IMR-90 (cell line): ENCODE measurements at regions not wholly inside any gene's neighbourhood (a gene's known extent, or its start where the extent isn't known, plus 50 kb on each side); places are given as distances from the start of the nearest gene placed in this dataset.

Experiments used
- ATAC-seq: fragments of 200-7000 bp; cut with Tn5 transposase; 2 replicates; pipeline ENCODE4 v1.9.1; 2020; ENCODE audit warnings: low read depth, mild to moderate bottlenecking, moderate library complexity
- BruUV-seq: library from RNA; stranded (reverse); fragments of 400-500 nt; replicated peaks from 2 replicates; lab custom pipeline; 2021; lab: Mats Ljungman, UMichigan
- CTCF ChIA-PET: fragments of 300-600 bp; formaldehyde crosslinking; extraction: SDS; loops from one replicate; lab custom pipeline; 2021; ENCODE audit warnings: antibody characterized with exemption; lab: Yijun Ruan, JAX
- POLR2A ChIA-PET: fragments of 300-600 bp; sonication (Branson Sonifier 250); formaldehyde crosslinking; loops from one replicate; lab custom pipeline; 2022; ENCODE audit warnings: antibody characterized with exemption; ENCODE audit not compliant: unreplicated experiment; lab: Charles Lee
- DNase-seq: peaks from one replicate; pipeline ENCODE4 v3.0.0; 2013
- H2AFZ ChIP-seq: replicated peaks from 2 replicates; pipeline ENCODE3; 2013; ENCODE audit warnings: low read length, mild to moderate bottlenecking; ENCODE audit not compliant: poor library complexity
- H2AK5ac ChIP-seq: 2 replicates; pipeline ENCODE4 v1.6.1; 2013; ENCODE audit warnings: low read depth, low read length, inconsistent platforms
- H2AK9ac ChIP-seq: replicated peaks from 2 replicates; pipeline ENCODE3; 2013; ENCODE audit warnings: mild to moderate bottlenecking, low read depth, low read length, moderate library complexity; ENCODE audit not compliant: poor library complexity
- H2BK120ac ChIP-seq: 2 replicates; pipeline ENCODE4 v1.6.1; 2013; ENCODE audit warnings: low read depth, low read length, inconsistent platforms
- H2BK15ac ChIP-seq: 3 replicates; pipeline ENCODE4 v1.6.1; 2013; ENCODE audit warnings: low read depth, low read length, inconsistent platforms
- H2BK20ac ChIP-seq: 2 replicates; pipeline ENCODE4 v1.6.1; 2013; ENCODE audit warnings: low read depth, mild to moderate bottlenecking, inconsistent platforms, low read length, moderate library complexity
- H2BK5ac ChIP-seq: 2 replicates; pipeline ENCODE4 v1.6.1; 2013; ENCODE audit warnings: mild to moderate bottlenecking, low read depth, low read length, inconsistent platforms; ENCODE audit not compliant: poor library complexity, severe bottlenecking
- H3K14ac ChIP-seq: replicated peaks from 2 replicates; pipeline ENCODE4 v1.6.1; 2013; ENCODE audit warnings: low read depth, low read length, inconsistent platforms
- H3K18ac ChIP-seq: 2 replicates; pipeline ENCODE4 v1.6.1; 2013; ENCODE audit warnings: low read depth, low read length, control low read depth
- H3K23ac ChIP-seq: 2 replicates; pipeline ENCODE4 v1.6.1; 2013; ENCODE audit warnings: low read depth, low read length, inconsistent platforms
- H3K27ac ChIP-seq: 2 replicates; pipeline ENCODE4 v1.5.1; 2013; ENCODE audit warnings: mild to moderate bottlenecking, control low read depth, low read length; ENCODE audit not compliant: insufficient read depth
- H3K27me3 ChIP-seq: 2 replicates; pipeline ENCODE4 v1.6.1; 2013; ENCODE audit warnings: low read length; ENCODE audit not compliant: control insufficient read depth, insufficient read depth
- H3K36me3 ChIP-seq: 2 replicates; pipeline ENCODE4 v1.6.1; 2013; ENCODE audit warnings: low read length, mixed read lengths; ENCODE audit not compliant: control insufficient read depth, insufficient read depth
- H3K4ac ChIP-seq: 2 replicates; pipeline ENCODE4 v1.6.1; 2013; ENCODE audit warnings: low read depth, low read length, inconsistent platforms
- H3K4me1 ChIP-seq: 2 replicates; pipeline ENCODE4 v1.6.1; 2013; ENCODE audit warnings: low read length, mixed read lengths; ENCODE audit not compliant: control insufficient read depth, insufficient read depth
- H3K4me2 ChIP-seq: 2 replicates; pipeline ENCODE4 v1.6.1; 2013; ENCODE audit warnings: low read depth, mild to moderate bottlenecking, control low read depth, low read length, moderate library complexity
- H3K4me3 ChIP-seq: 2 replicates; pipeline ENCODE4 v1.5.1; 2013; ENCODE audit warnings: low read depth, mild to moderate bottlenecking, control low read depth, low read length, moderate library complexity; ENCODE audit not compliant: insufficient read depth
- H3K56ac ChIP-seq: 2 replicates; pipeline ENCODE4 v1.6.1; 2013; ENCODE audit warnings: low read length, inconsistent platforms; ENCODE audit not compliant: insufficient read depth; ENCODE audit errors: extremely low read depth
- H3K79me1 ChIP-seq, 2 experiments: 2 replicates each; pipeline ENCODE4 v1.6.1; 2013; ENCODE audit warnings: low read length in 2 of 2, inconsistent platforms in 1 of 2, low read depth in 1 of 2
- H3K9ac ChIP-seq: 2 replicates; pipeline ENCODE4 v1.6.1; 2013; ENCODE audit warnings: low read depth, low read length, control low read depth
- H3K9me1 ChIP-seq: 2 replicates; pipeline ENCODE4 v1.6.1; 2013; ENCODE audit warnings: low read length, inconsistent platforms; ENCODE audit not compliant: insufficient read depth
- H3K9me3 ChIP-seq: 2 replicates; pipeline ENCODE4 v1.6.1; 2013; ENCODE audit warnings: low read length; ENCODE audit not compliant: control insufficient read depth, insufficient read depth
- H4K20me1 ChIP-seq: 2 replicates; pipeline ENCODE4 v1.6.1; 2013; ENCODE audit warnings: low read length, inconsistent platforms; ENCODE audit not compliant: insufficient read depth
- H4K5ac ChIP-seq: 2 replicates; pipeline ENCODE4 v1.6.1; 2013; ENCODE audit warnings: mild to moderate bottlenecking, low read depth, low read length, control low read depth
- H4K8ac ChIP-seq, 2 experiments: 2 replicates each; pipeline ENCODE4 v1.6.1; 2013; ENCODE audit warnings: low read depth in 2 of 2, low read length in 2 of 2, control low read depth in 1 of 2, inconsistent platforms in 1 of 2
- H4K91ac ChIP-seq: 2 replicates; pipeline ENCODE4 v1.6.1; 2013; ENCODE audit warnings: low read depth, low read length, inconsistent platforms; ENCODE audit not compliant: insufficient read depth
- BHLHE40 ChIP-seq: fragments of 150-350 bp; IDR thresholded peaks from 2 replicates; pipeline ENCODE4 v1.6.1; 2016; ENCODE audit warnings: mild to moderate bottlenecking, low read depth, low read length
- CEBPB ChIP-seq: IDR thresholded peaks from 2 replicates; pipeline ENCODE4 v1.6.1; 2012; ENCODE audit warnings: low read depth, low read length, improper control_type of control experiment
- CHD1 ChIP-seq: IDR thresholded peaks from 2 replicates; pipeline ENCODE4 v1.6.1; 2012; ENCODE audit warnings: low read depth, low read length, improper control_type of control experiment
- CTCF ChIP-seq: conservative IDR thresholded peaks from 2 replicates; pipeline ENCODE4 v1.5.1; 2012; ENCODE audit warnings: mild to moderate bottlenecking, low read depth, low read length, improper control_type of control experiment
- ELK1 ChIP-seq: fragments of 150-350 bp; IDR thresholded peaks from 2 replicates; pipeline ENCODE4 v1.6.1; 2016; ENCODE audit warnings: low read depth, mild to moderate bottlenecking, low read length, moderate library complexity, borderline replicate concordance
- FOS ChIP-seq: fragments of 150-350 bp; IDR thresholded peaks from 2 replicates; pipeline ENCODE4 v1.6.1; 2016; ENCODE audit warnings: low read depth, low read length
- MAFK ChIP-seq: IDR thresholded peaks from 2 replicates; pipeline ENCODE4 v1.6.1; 2012; ENCODE audit warnings: low read depth, low read length, improper control_type of control experiment
- MAZ ChIP-seq: IDR thresholded peaks from 2 replicates; pipeline ENCODE4 v1.6.1; 2012; ENCODE audit warnings: low read depth, mild to moderate bottlenecking, low read length, improper control_type of control experiment, moderate library complexity, borderline replicate concordance
- POLR2A ChIP-seq: IDR thresholded peaks from 2 replicates; pipeline ENCODE4 v1.6.1; 2012; ENCODE audit warnings: mild to moderate bottlenecking, low read depth, low read length
- RAD21 ChIP-seq: IDR thresholded peaks from 2 replicates; pipeline ENCODE4 v1.6.1; 2012; ENCODE audit warnings: low read length, improper control_type of control experiment
- RCOR1 ChIP-seq: IDR thresholded peaks from 2 replicates; pipeline ENCODE4 v1.6.1; 2012; ENCODE audit warnings: mild to moderate bottlenecking, low read length, improper control_type of control experiment; ENCODE audit not compliant: insufficient replicate concordance
- RFX5 ChIP-seq: IDR thresholded peaks from 2 replicates; pipeline ENCODE4 v1.8.0; 2012; ENCODE audit warnings: low read depth, mild to moderate bottlenecking, low read length, moderate library complexity
- SMC3 ChIP-seq: fragments of 150-350 bp; IDR thresholded peaks from 2 replicates; pipeline ENCODE4 v1.6.1; 2016; ENCODE audit warnings: low read depth, mild to moderate bottlenecking, antibody characterized with exemption, low read length, moderate library complexity
- USF2 ChIP-seq: fragments of 150-350 bp; IDR thresholded peaks from 2 replicates; pipeline ENCODE4 v1.6.1; 2017; ENCODE audit warnings: mild to moderate bottlenecking, antibody characterized with exemption, low read length, low read depth
- WGBS, 2 experiments: methylation state at CpG; one replicate each; pipeline versions ENCODE4 v1.1.5 to v1.1.7; 2013; ENCODE audit warnings: missing lambda C conversion rate in 2 of 2; ENCODE audit not compliant: insufficient read length in 1 of 2; ENCODE audit errors: extremely low coverage in 2 of 2; 5-methylcytosine and 5-hydroxymethylcytosine counted together
- dilution Hi-C: fragments of 300-500 bp; cut with HindIII; formaldehyde crosslinking; loops from one replicate; pipeline ENCODE4 v1.14.3; 2018; ENCODE audit warnings: low sequenced_read_pairs; ENCODE audit not compliant: unreplicated experiment
- in situ Hi-C: fragments of 300-500 bp; cut with MboI; formaldehyde crosslinking; loops from 3 replicates; pipeline ENCODE4 v1.14.3; 2019; ENCODE audit warnings: low sequenced_read_pairs, inconsistent platforms, mixed read lengths
- intact Hi-C: fragments of 100-400 bp; cut with micrococcal nuclease; formaldehyde crosslinking; loops from 2 replicates; pipeline ENCODE4 v1.10.0; 2022

GRCh38 chr10:128465697-128466096 lies 339.5 kb upstream of the MKI67 start:
- no peak overlapping the region for H3K4me2 ChIP-seq
- no peak overlapping the region for H2BK15ac ChIP-seq
- H3K36me3 ChIP-seq, result no peaks in the 10 kb centered on the region
- H3K14ac ChIP-seq, result no peak overlapping the region
- no peak overlapping the region for H2AFZ ChIP-seq
- 58% methylated on average over 7 of the region's 11 CpGs; no CpG with 5 or more reads in 1 of the 2 experiments for WGBS, 2 experiments
- H2AK5ac ChIP-seq, result no peak overlapping the region
- no peak overlapping the region for H4K5ac ChIP-seq
- no peak overlapping the region for H2BK20ac ChIP-seq
- H3K27me3 ChIP-seq, result no peaks in the 10 kb centered on the region
- TF ChIP-seq MAZ, result no peak
- no peak for TF ChIP-seq RAD21
- no peak for TF ChIP-seq CTCF
- TF ChIP-seq POLR2A, result no peak
- TF ChIP-seq MAFK, result no peak
- no peak for TF ChIP-seq SMC3
- no peak for TF ChIP-seq RCOR1
- TF ChIP-seq BHLHE40, result no peak
- no peak for TF ChIP-seq RFX5
- no peak for TF ChIP-seq CHD1
- TF ChIP-seq FOS, result no peak
- TF ChIP-seq USF2, result no peak
- no peak for TF ChIP-seq ELK1
- no peak for TF ChIP-seq CEBPB
- DNase-seq, result no peak
- no peak overlapping the region for H3K23ac ChIP-seq
- in situ Hi-C loops, result no loop called here
- H3K79me1 ChIP-seq, result no peaks in the 10 kb centered on the region
- intact Hi-C loops, result no loop called here
- no peak overlapping the region for H3K56ac ChIP-seq
- no peak overlapping the region for H3K27ac ChIP-seq
- dilution Hi-C loops, result no loop called here
- no peak overlapping the region for H2BK5ac ChIP-seq
- no peak for ATAC-seq
- H4K20me1 ChIP-seq, result no peaks in the 10 kb centered on the region
- H4K91ac ChIP-seq, result no peak overlapping the region
- H3K9ac ChIP-seq, result no peak overlapping the region
- no peaks in the 10 kb centered on the region for H3K9me1 ChIP-seq
- POLR2A ChIA-PET, result no interaction called here
- H4K8ac ChIP-seq, result no peak overlapping the region
- H2AK9ac ChIP-seq, result no peak overlapping the region
- H3K4me3 ChIP-seq, result no peak overlapping the region
- no peak overlapping the region for H3K18ac ChIP-seq
- CTCF ChIA-PET, result no interaction called here
- H3K9me3 ChIP-seq, result peaks cover 66% of the 10 kb centered on the region
- no TSS peak for BruUV-seq
- no peaks in the 10 kb centered on the region for H3K4me1 ChIP-seq
- no peak overlapping the region for H3K4ac ChIP-seq
- no peak overlapping the region for H2BK120ac ChIP-seq
